ENCODE measurements at regions not wholly inside any gene's neighbourhood (a gene's known extent, or its start where the extent isn't known, plus 50 kb on each side); places are given as distances from the start of the nearest gene placed in this dataset.

DNA sequence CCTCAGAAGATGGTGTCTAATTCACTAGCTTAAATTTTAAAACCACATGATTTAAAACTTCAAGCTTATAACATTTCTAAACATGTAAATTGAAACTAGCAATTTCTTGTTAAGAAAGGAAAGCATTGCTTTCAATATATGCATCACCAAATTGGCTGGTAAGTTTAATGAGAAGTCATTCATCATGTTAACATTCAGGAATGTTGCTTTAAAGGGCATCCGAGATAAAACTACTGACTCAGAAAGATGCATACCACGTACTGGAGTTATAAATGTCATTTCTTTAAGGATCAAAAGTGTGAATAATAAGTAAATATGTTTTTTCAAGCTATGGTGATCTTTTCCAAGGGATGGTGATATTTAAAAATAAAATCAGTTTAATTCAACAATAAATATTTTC lies 83.3 kb upstream of the VCX2 start:
- no peaks in the 10 kb centered on the region for H3K36me3 Mint-ChIP-seq
- no peak overlapping the region for H3K27ac Mint-ChIP-seq
- H3K27me3 Mint-ChIP-seq: no peaks in the 10 kb centered on the region
- ATAC-seq (ENCODE audit: low read depth in 2 of 2) (no peak), DNase-seq (no peak)
- Histone ChIP-seq H3K27ac (ENCODE audit: insufficient read depth, low read length, poor library complexity, severe bottlenecking) (no peak overlapping the region), H3K4me3 (ENCODE audit: low read depth, low read length) (no peak overlapping the region), H3K27me3 (ENCODE audit: control insufficient read depth, insufficient read depth, low read length) (no peaks in the 10 kb centered on the region), H3K36me3 (ENCODE audit: control insufficient read depth, insufficient read depth, low read length) (no peaks in the 10 kb centered on the region), H3K4me1 (ENCODE audit: control insufficient read depth, insufficient read depth, low read length, poor library complexity, severe bottlenecking) (no peaks in the 10 kb centered on the region), H3K9me3 (ENCODE audit: control insufficient read depth in 2 of 2, low read length in 2 of 2) (peaks cover 0 to 4% of the 10 kb centered on the region in 2 experiments)
- H3K9me3 Mint-ChIP-seq: peaks cover 0 to 18% (median 11%) of the 10 kb centered on the region in 7 donors
- H3K4me3 Mint-ChIP-seq: no peak overlapping the region
- H3K4me1 Mint-ChIP-seq: no peaks in the 10 kb centered on the region

DNA sequence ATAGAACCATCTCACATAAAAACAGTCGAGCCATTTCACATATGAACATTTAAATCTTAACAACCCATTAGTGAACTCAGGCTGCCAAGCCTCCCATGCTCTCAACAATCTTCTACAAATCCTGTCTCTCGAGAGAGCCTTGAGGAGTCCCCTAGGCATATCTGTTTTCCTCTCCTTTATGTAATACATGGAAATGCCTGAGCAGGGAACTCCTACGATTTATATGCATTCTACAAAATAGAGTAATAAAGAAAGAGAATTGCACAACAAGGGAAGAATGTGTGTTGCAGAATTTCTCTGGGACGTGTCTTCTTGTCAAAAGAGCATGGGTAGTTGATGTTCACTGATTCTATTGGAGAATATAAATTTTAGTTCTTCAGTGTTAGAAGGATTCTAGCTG lies 101.8 kb upstream of the VCX2 start:
- Histone ChIP-seq H3K27ac (ENCODE audit: insufficient read depth, low read length, poor library complexity, severe bottlenecking) (no peak overlapping the region), H3K4me1 (ENCODE audit: control insufficient read depth, insufficient read depth, low read length, poor library complexity, severe bottlenecking) (no peaks in the 10 kb centered on the region), H3K27me3 (ENCODE audit: control insufficient read depth, insufficient read depth, low read length) (no peaks in the 10 kb centered on the region), H3K4me3 (ENCODE audit: low read depth, low read length) (no peak overlapping the region), H3K9me3 (ENCODE audit: control insufficient read depth in 2 of 2, low read length in 2 of 2) (peaks cover 5 to 6% of the 10 kb centered on the region in 2 experiments), H3K36me3 (ENCODE audit: control insufficient read depth, insufficient read depth, low read length) (no peaks in the 10 kb centered on the region)
- DNase-seq: no peak
- H3K27me3 Mint-ChIP-seq: no peaks in the 10 kb centered on the region
- H3K27ac Mint-ChIP-seq: no peak overlapping the region
- no peaks in the 10 kb centered on the region for H3K4me1 Mint-ChIP-seq
- peaks cover 0 to 24% (median 9%) of the 10 kb centered on the region in 7 donors for H3K9me3 Mint-ChIP-seq
- H3K4me3 Mint-ChIP-seq: no peak overlapping the region
- ATAC-seq (ENCODE audit: low read depth in 2 of 2): no peak
- no peaks in the 10 kb centered on the region for H3K36me3 Mint-ChIP-seq

DNA sequence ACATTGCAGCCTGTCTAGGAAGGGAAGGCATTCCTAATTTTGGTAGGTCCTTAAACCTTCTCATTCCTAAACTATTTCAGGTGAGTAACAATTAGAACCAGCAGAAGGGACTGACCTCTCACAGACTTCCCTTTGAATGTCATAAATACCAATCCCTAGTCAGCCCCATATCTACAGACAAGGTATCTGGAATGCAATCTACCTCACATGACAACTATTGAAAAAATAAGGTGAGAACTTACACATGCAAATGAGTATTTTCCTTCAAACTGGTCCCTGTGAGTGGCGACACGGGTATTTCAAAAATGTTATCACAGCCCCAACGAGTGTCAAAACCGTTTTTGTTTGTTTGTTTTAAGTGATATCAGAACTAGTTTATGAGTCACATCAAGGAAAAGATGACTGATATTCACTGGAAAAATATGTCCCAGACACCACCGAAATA lies 102.4 kb upstream of the VCX2 start:
- no peak overlapping the region for H3K27ac Mint-ChIP-seq
- no peaks in the 10 kb centered on the region for H3K27me3 Mint-ChIP-seq
- Histone ChIP-seq H3K27me3 (ENCODE audit: control insufficient read depth, insufficient read depth, low read length) (no peaks in the 10 kb centered on the region), H3K9me3 (ENCODE audit: control insufficient read depth in 2 of 2, low read length in 2 of 2) (peaks cover 2 to 6% of the 10 kb centered on the region in 2 experiments), H3K27ac (ENCODE audit: insufficient read depth, low read length, poor library complexity, severe bottlenecking) (no peak overlapping the region), H3K36me3 (ENCODE audit: control insufficient read depth, insufficient read depth, low read length) (no peaks in the 10 kb centered on the region), H3K4me3 (ENCODE audit: low read depth, low read length) (no peak overlapping the region), H3K4me1 (ENCODE audit: control insufficient read depth, insufficient read depth, low read length, poor library complexity, severe bottlenecking) (no peaks in the 10 kb centered on the region)
- peaks cover 0 to 21% (median 8%) of the 10 kb centered on the region in 7 donors for H3K9me3 Mint-ChIP-seq
- no peaks in the 10 kb centered on the region for H3K36me3 Mint-ChIP-seq
- ATAC-seq (ENCODE audit: low read depth in 2 of 2): no peak
- DNase-seq: no peak
- H3K4me3 Mint-ChIP-seq: no peak overlapping the region
- no peaks in the 10 kb centered on the region for H3K4me1 Mint-ChIP-seq

DNA sequence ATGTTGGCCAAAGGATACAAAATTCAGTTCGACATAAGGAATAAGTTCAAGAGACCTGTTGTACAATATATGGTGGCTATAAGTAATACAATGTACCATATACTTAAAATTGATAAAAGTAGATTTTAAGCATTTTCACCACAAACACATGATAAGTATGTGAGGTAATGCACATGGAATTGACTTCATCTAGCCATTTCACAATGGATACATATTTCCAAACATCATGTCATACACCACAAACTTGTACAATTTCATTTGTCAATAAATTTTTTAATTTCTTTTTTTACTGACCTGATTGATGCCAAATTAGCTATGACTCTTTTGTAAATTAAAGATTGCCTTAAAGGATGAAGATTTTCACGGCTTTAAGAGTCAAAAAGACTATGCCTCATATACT lies 103.1 kb upstream of the VCX2 start:
- Mint-ChIP-seq H3K4me1 (no peaks in the 10 kb centered on the region), H3K4me3 (no peak overlapping the region), H3K9me3 (peaks cover 0 to 21% (median 8%) of the 10 kb centered on the region in 7 donors), H3K36me3 (no peaks in the 10 kb centered on the region), H3K27me3 (no peaks in the 10 kb centered on the region), H3K27ac (no peak overlapping the region)
- H3K9me3 ChIP-seq (ENCODE audit: control insufficient read depth in 2 of 2, low read length in 2 of 2): peaks cover 2 to 6% of the 10 kb centered on the region in 2 experiments
- no peak overlapping the region for H3K27ac ChIP-seq (ENCODE audit: insufficient read depth, low read length, poor library complexity, severe bottlenecking)
- no peaks in the 10 kb centered on the region for H3K27me3 ChIP-seq (ENCODE audit: control insufficient read depth, insufficient read depth, low read length)
- ATAC-seq (ENCODE audit: low read depth in 2 of 2): no peak
- H3K4me3 ChIP-seq (ENCODE audit: low read depth, low read length): no peak overlapping the region
- H3K36me3 ChIP-seq (ENCODE audit: control insufficient read depth, insufficient read depth, low read length): no peaks in the 10 kb centered on the region
- DNase-seq: no peak
- H3K4me1 ChIP-seq (ENCODE audit: control insufficient read depth, insufficient read depth, low read length, poor library complexity, severe bottlenecking): no peaks in the 10 kb centered on the region

- Histone ChIP-seq H3K4me1 (ENCODE audit: control insufficient read depth, insufficient read depth, low read length, poor library complexity, severe bottlenecking) (no peaks in the 10 kb centered on the region), H3K27ac (ENCODE audit: insufficient read depth, low read length, poor library complexity, severe bottlenecking) (no peak overlapping the region), H3K27me3 (ENCODE audit: control insufficient read depth, insufficient read depth, low read length) (no peaks in the 10 kb centered on the region), H3K9me3 (ENCODE audit: control insufficient read depth in 2 of 2, low read length in 2 of 2) (peaks cover 4 to 6% of the 10 kb centered on the region in 2 experiments), H3K4me3 (ENCODE audit: low read depth, low read length) (no peak overlapping the region), H3K36me3 (ENCODE audit: control insufficient read depth, insufficient read depth, low read length) (no peaks in the 10 kb centered on the region)
- no peak overlapping the region for H3K27ac Mint-ChIP-seq
- H3K9me3 Mint-ChIP-seq: peaks cover 0 to 14% (median 7%) of the 10 kb centered on the region in 7 donors
- DNase-seq (no peak), ATAC-seq (ENCODE audit: low read depth in 2 of 2) (no peak)
- no peaks in the 10 kb centered on the region for H3K27me3 Mint-ChIP-seq
- H3K4me3 Mint-ChIP-seq: no peak overlapping the region
- no peaks in the 10 kb centered on the region for H3K36me3 Mint-ChIP-seq
- H3K4me1 Mint-ChIP-seq: no peaks in the 10 kb centered on the region
These were observed 107.5 kb upstream of the VCX2 start for GRCh38 chrX:8278557-8278956.

- no peaks in the 10 kb centered on the region for H3K4me1 Mint-ChIP-seq
- H3K27me3 Mint-ChIP-seq: no peaks in the 10 kb centered on the region
- Histone ChIP-seq H3K27me3 (ENCODE audit: control insufficient read depth, insufficient read depth, low read length) (no peaks in the 10 kb centered on the region), H3K36me3 (ENCODE audit: control insufficient read depth, insufficient read depth, low read length) (no peaks in the 10 kb centered on the region), H3K4me1 (ENCODE audit: control insufficient read depth, insufficient read depth, low read length, poor library complexity, severe bottlenecking) (no peaks in the 10 kb centered on the region), H3K27ac (ENCODE audit: insufficient read depth, low read length, poor library complexity, severe bottlenecking) (no peak overlapping the region), H3K4me3 (ENCODE audit: low read depth, low read length) (no peak overlapping the region), H3K9me3 (ENCODE audit: control insufficient read depth in 2 of 2, low read length in 2 of 2) (peaks cover 4 to 6% of the 10 kb centered on the region in 2 experiments)
- no peak overlapping the region for H3K4me3 Mint-ChIP-seq
- H3K36me3 Mint-ChIP-seq: no peaks in the 10 kb centered on the region
- ATAC-seq (ENCODE audit: low read depth in 2 of 2) (no peak), DNase-seq (no peak)
- peaks cover 0 to 14% (median 7%) of the 10 kb centered on the region in 7 donors for H3K9me3 Mint-ChIP-seq
- H3K27ac Mint-ChIP-seq: no peak overlapping the region
These were observed 108.3 kb upstream of the VCX2 start for GRCh38 chrX:8279323-8279722.

DNA sequence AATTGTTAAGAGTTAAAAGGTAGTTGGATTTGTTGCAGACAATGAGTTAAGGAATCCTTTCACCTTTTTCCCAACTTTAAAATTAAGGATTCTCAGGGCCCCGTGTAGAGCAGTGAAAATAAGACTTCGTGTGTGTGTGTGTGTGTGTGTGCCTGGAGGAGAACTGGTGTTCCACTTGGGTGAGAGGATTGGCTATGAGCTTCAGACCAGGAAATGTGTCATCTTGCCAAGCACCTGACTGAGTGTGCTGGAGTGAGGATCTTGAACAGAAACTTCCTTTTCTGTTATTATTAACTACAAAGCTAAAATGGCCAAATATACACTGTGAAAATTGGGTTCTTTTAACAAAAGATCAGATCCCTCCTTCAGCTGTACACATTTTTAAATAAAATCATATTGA lies 113.1 kb upstream of the VCX2 start:
- Histone ChIP-seq H3K27me3 (ENCODE audit: control insufficient read depth, insufficient read depth, low read length) (no peaks in the 10 kb centered on the region), H3K36me3 (ENCODE audit: control insufficient read depth, insufficient read depth, low read length) (no peaks in the 10 kb centered on the region), H3K27ac (ENCODE audit: insufficient read depth, low read length, poor library complexity, severe bottlenecking) (no peak overlapping the region), H3K4me1 (ENCODE audit: control insufficient read depth, insufficient read depth, low read length, poor library complexity, severe bottlenecking) (no peaks in the 10 kb centered on the region), H3K9me3 (ENCODE audit: control insufficient read depth in 2 of 2, low read length in 2 of 2) (peaks cover 2% of the 10 kb centered on the region in 2 experiments), H3K4me3 (ENCODE audit: low read depth, low read length) (no peak overlapping the region)
- DNase-seq: no peak
- H3K27me3 Mint-ChIP-seq: no peaks in the 10 kb centered on the region
- H3K4me3 Mint-ChIP-seq: no peak overlapping the region
- H3K36me3 Mint-ChIP-seq: no peaks in the 10 kb centered on the region
- no peak overlapping the region for H3K27ac Mint-ChIP-seq
- H3K9me3 Mint-ChIP-seq: peaks cover 0 to 15% (median 5%) of the 10 kb centered on the region in 7 donors
- H3K4me1 Mint-ChIP-seq: no peaks in the 10 kb centered on the region
- no peak for ATAC-seq (ENCODE audit: low read depth in 2 of 2)

DNA sequence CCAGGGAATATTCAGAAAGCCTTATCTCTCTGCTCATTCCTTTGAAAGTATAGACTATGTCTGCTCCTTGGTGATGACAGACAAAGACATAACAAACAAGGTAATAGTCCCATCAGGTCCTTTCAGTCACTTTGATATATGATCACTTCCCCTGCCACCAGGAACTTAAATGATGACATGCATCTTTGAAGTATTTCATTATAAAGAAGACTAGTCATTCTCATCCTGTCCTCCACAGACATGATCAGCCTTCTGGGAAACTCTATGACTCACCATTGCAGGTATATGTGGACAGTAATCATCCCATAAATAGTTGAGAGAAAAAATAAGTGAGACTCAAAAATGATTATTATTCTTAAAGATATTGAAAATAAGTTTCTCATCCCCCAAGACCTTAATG lies 117.5 kb upstream of the VCX2 start:
- no peak for ATAC-seq (ENCODE audit: low read depth in 2 of 2)
- Histone ChIP-seq H3K9me3 (ENCODE audit: control insufficient read depth in 2 of 2, low read length in 2 of 2) (peaks cover 0 to 5% of the 10 kb centered on the region in 2 experiments), H3K4me3 (ENCODE audit: low read depth, low read length) (no peak overlapping the region), H3K27me3 (ENCODE audit: control insufficient read depth, insufficient read depth, low read length) (no peaks in the 10 kb centered on the region), H3K36me3 (ENCODE audit: control insufficient read depth, insufficient read depth, low read length) (no peaks in the 10 kb centered on the region), H3K4me1 (ENCODE audit: control insufficient read depth, insufficient read depth, low read length, poor library complexity, severe bottlenecking) (no peaks in the 10 kb centered on the region), H3K27ac (ENCODE audit: insufficient read depth, low read length, poor library complexity, severe bottlenecking) (no peak overlapping the region)
- no peak for DNase-seq
- Mint-ChIP-seq H3K4me1 (no peaks in the 10 kb centered on the region), H3K4me3 (no peak overlapping the region), H3K36me3 (no peaks in the 10 kb centered on the region), H3K27me3 (no peaks in the 10 kb centered on the region), H3K9me3 (peaks cover 0 to 28% (median 10%) of the 10 kb centered on the region in 7 donors), H3K27ac (no peak overlapping the region)
